ENCODE measurements at regions not wholly inside any gene's neighbourhood (a gene's known extent, or its start where the extent isn't known, plus 50 kb on each side); places are given as distances from the start of the nearest gene placed in this dataset.

GRCh38 chr4:18540349-18540748 lies 518.8 kb upstream of the LCORL start:
- TF ChIP-seq CTCF (conservative IDR thresholded peaks at IDR 0.05; ENCODE audit: low read depth, low read length) (no peak), EZH2 (IDR thresholded peaks at IDR 0.05; ENCODE audit: borderline replicate concordance, low read depth, low read length, poor library complexity, severe bottlenecking) (no peak)
